GM23338 (cell line): ENCODE measurements at regions not wholly inside any gene's neighbourhood (a gene's known extent, or its start where the extent isn't known, plus 50 kb on each side); places are given as distances from the start of the nearest gene placed in this dataset.

Experiments used
- ATAC-seq: fragments of 200-7000 bp; cut with Tn5 transposase; 3 replicates; pipeline ENCODE4 v1.9.1; 2020
- DNase-seq: peaks from one replicate; pipeline ENCODE4 v3.0.0-alpha.2; 2015; ENCODE audit warnings: low spot score
- H2AFZ ChIP-seq: fragments of 200-600 bp; sonication (generic); 2 replicates; pipeline ENCODE4 v1.8.0; 2016; ENCODE audit warnings: antibody characterized with exemption, mild to moderate bottlenecking, moderate library complexity
- H3F3A ChIP-seq: fragments of 200-600 bp; sonication (generic); replicated peaks from 2 replicates; pipeline ENCODE4 v1.8.0; 2017; ENCODE audit warnings: antibody characterized with exemption, mixed run types, low read depth
- H3K27ac ChIP-seq: fragments of 200-600 bp; sonication (generic); 2 replicates; pipeline ENCODE4 v1.6.1; 2016; ENCODE audit warnings: low read depth
- H3K27me3 ChIP-seq: fragments of 200-600 bp; sonication (generic); 2 replicates; pipeline ENCODE4 v1.8.0; 2016; ENCODE audit warnings: mild to moderate bottlenecking, mixed run types, moderate library complexity; ENCODE audit not compliant: insufficient read depth
- H3K36me3 ChIP-seq: fragments of 200-600 bp; sonication (generic); 2 replicates; pipeline ENCODE4 v1.8.0; 2016; ENCODE audit warnings: mild to moderate bottlenecking; ENCODE audit not compliant: insufficient read depth
- H3K4me1 ChIP-seq: fragments of 200-600 bp; sonication (generic); 2 replicates; pipeline ENCODE4 v1.8.0; 2016; ENCODE audit warnings: mild to moderate bottlenecking, moderate library complexity; ENCODE audit not compliant: insufficient read depth
- H3K4me2 ChIP-seq: fragments of 200-600 bp; sonication (generic); 2 replicates; pipeline ENCODE4 v1.7.1; 2017; ENCODE audit warnings: mixed run types
- H3K4me3 ChIP-seq: fragments of 200-600 bp; sonication (generic); 2 replicates; pipeline ENCODE4 v1.6.1; 2016; ENCODE audit warnings: mixed run types
- H3K79me2 ChIP-seq: fragments of 200-600 bp; sonication (generic); replicated peaks from 2 replicates; pipeline ENCODE4 v1.8.0; 2017; ENCODE audit warnings: mild to moderate bottlenecking; ENCODE audit not compliant: insufficient read depth
- H3K9me2 ChIP-seq: fragments of 200-600 bp; sonication (generic); 2 replicates; pipeline ENCODE4 v1.8.0; 2017; ENCODE audit not compliant: insufficient read depth
- H4K20me1 ChIP-seq: fragments of 200-600 bp; sonication (generic); replicated peaks from 2 replicates; pipeline ENCODE4 v1.8.0; 2017; ENCODE audit warnings: mild to moderate bottlenecking; ENCODE audit not compliant: insufficient read depth
- H3K27ac Mint-ChIP-seq: 2 replicates; pipeline ENCODE4 v1.8.0; 2020; ENCODE audit warnings: inconsistent platforms, mild to moderate bottlenecking, moderate library complexity, mixed read lengths
- H3K27me3 Mint-ChIP-seq: 3 replicates; pipeline ENCODE4 v1.8.0; 2022; ENCODE audit warnings: low read depth, mild to moderate bottlenecking, moderate library complexity, mixed read lengths, inconsistent platforms; ENCODE audit not compliant: insufficient read depth, poor library complexity
- H3K36me3 Mint-ChIP-seq: 3 replicates; pipeline ENCODE4 v1.8.0; 2021; ENCODE audit warnings: low read depth, mild to moderate bottlenecking, inconsistent platforms, moderate library complexity, mixed read lengths
- H3K4me1 Mint-ChIP-seq: 3 replicates; pipeline ENCODE4 v1.8.0; 2020; ENCODE audit warnings: mild to moderate bottlenecking, inconsistent platforms, mixed read lengths
- H3K4me3 Mint-ChIP-seq: 3 replicates; pipeline ENCODE4 v1.8.0; 2021; ENCODE audit warnings: moderate library complexity, mild to moderate bottlenecking, inconsistent platforms, mixed read lengths
- H3K9me3 Mint-ChIP-seq: 3 replicates; pipeline ENCODE4 v1.8.0; 2020; ENCODE audit warnings: moderate library complexity, mild to moderate bottlenecking, inconsistent platforms, mixed read lengths
- CTCF ChIP-seq, 2 experiments: fragments of 200-600 bp in 1 of 2; sonication (generic) in 1 of 2; conservative IDR thresholded peaks; 2 replicates each; pipeline versions ENCODE4 v1.5.1 to v1.6.1; 2016 to 2017; ENCODE audit warnings: antibody characterized with exemption in 2 of 2, low read depth in 2 of 2, mild to moderate bottlenecking in 2 of 2, moderate library complexity in 1 of 2
- EZH2 ChIP-seq: fragments of 200-600 bp; sonication (generic); IDR thresholded peaks from one replicate; pipeline ENCODE4 v1.8.0; 2017; ENCODE audit warnings: antibody characterized with exemption, mild to moderate bottlenecking, low read depth; ENCODE audit not compliant: unreplicated experiment
- EZH2phosphoT487 ChIP-seq: fragments of 200-600 bp; sonication (generic); IDR thresholded peaks from one replicate; pipeline ENCODE4 v1.8.1; 2018; ENCODE audit warnings: antibody characterized with exemption; ENCODE audit not compliant: unreplicated experiment
- JUNB ChIP-seq: IDR thresholded peaks from one replicate; pipeline ENCODE4 v1.6.1; 2016; ENCODE audit warnings: antibody characterized with exemption; ENCODE audit not compliant: unreplicated experiment
- POLR2AphosphoS5 ChIP-seq: IDR thresholded peaks from 2 replicates; pipeline ENCODE4 v1.6.1; 2016; ENCODE audit warnings: antibody characterized with exemption, low read depth
- REST ChIP-seq: IDR thresholded peaks from one replicate; pipeline ENCODE4 v1.6.1; 2018; ENCODE audit warnings: antibody characterized with exemption; ENCODE audit not compliant: unreplicated experiment
- ZNF114 ChIP-seq: fragments of 250-450 bp; sonication (Bioruptor Pico); IDR thresholded peaks from 2 replicates; pipeline ENCODE4 v1.5.0; 2020; ENCODE audit warnings: mild to moderate bottlenecking, moderate library complexity
- TF ChIP-seq, protein P1 (sequence below): fragments of 250-450 bp; sonication (Bioruptor Pico); IDR thresholded peaks from 2 replicates; pipeline ENCODE4 v1.5.0; 2020; ENCODE audit warnings: mild to moderate bottlenecking, moderate library complexity

DNA sequence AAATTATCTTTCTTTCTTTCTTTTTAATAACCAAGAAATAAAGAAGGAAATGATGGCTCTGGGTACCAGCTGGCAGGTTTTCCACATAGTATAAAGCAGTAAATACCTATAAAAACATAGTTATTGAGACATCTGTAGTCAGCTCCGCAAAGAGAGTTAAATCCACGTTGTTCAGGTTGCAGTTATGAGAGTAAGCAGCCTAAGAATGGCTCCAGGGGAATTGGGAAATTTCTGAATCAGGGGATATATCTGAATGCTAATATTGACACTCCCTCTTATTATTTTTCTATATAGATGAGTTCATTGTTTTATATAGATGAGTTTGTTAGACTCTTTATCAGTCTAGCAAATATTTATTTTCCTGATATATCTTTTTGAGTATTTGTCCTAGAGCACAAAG lies 322.0 kb upstream of the LRRC4C start (continued):
- TF ChIP-seq, protein P1, sequence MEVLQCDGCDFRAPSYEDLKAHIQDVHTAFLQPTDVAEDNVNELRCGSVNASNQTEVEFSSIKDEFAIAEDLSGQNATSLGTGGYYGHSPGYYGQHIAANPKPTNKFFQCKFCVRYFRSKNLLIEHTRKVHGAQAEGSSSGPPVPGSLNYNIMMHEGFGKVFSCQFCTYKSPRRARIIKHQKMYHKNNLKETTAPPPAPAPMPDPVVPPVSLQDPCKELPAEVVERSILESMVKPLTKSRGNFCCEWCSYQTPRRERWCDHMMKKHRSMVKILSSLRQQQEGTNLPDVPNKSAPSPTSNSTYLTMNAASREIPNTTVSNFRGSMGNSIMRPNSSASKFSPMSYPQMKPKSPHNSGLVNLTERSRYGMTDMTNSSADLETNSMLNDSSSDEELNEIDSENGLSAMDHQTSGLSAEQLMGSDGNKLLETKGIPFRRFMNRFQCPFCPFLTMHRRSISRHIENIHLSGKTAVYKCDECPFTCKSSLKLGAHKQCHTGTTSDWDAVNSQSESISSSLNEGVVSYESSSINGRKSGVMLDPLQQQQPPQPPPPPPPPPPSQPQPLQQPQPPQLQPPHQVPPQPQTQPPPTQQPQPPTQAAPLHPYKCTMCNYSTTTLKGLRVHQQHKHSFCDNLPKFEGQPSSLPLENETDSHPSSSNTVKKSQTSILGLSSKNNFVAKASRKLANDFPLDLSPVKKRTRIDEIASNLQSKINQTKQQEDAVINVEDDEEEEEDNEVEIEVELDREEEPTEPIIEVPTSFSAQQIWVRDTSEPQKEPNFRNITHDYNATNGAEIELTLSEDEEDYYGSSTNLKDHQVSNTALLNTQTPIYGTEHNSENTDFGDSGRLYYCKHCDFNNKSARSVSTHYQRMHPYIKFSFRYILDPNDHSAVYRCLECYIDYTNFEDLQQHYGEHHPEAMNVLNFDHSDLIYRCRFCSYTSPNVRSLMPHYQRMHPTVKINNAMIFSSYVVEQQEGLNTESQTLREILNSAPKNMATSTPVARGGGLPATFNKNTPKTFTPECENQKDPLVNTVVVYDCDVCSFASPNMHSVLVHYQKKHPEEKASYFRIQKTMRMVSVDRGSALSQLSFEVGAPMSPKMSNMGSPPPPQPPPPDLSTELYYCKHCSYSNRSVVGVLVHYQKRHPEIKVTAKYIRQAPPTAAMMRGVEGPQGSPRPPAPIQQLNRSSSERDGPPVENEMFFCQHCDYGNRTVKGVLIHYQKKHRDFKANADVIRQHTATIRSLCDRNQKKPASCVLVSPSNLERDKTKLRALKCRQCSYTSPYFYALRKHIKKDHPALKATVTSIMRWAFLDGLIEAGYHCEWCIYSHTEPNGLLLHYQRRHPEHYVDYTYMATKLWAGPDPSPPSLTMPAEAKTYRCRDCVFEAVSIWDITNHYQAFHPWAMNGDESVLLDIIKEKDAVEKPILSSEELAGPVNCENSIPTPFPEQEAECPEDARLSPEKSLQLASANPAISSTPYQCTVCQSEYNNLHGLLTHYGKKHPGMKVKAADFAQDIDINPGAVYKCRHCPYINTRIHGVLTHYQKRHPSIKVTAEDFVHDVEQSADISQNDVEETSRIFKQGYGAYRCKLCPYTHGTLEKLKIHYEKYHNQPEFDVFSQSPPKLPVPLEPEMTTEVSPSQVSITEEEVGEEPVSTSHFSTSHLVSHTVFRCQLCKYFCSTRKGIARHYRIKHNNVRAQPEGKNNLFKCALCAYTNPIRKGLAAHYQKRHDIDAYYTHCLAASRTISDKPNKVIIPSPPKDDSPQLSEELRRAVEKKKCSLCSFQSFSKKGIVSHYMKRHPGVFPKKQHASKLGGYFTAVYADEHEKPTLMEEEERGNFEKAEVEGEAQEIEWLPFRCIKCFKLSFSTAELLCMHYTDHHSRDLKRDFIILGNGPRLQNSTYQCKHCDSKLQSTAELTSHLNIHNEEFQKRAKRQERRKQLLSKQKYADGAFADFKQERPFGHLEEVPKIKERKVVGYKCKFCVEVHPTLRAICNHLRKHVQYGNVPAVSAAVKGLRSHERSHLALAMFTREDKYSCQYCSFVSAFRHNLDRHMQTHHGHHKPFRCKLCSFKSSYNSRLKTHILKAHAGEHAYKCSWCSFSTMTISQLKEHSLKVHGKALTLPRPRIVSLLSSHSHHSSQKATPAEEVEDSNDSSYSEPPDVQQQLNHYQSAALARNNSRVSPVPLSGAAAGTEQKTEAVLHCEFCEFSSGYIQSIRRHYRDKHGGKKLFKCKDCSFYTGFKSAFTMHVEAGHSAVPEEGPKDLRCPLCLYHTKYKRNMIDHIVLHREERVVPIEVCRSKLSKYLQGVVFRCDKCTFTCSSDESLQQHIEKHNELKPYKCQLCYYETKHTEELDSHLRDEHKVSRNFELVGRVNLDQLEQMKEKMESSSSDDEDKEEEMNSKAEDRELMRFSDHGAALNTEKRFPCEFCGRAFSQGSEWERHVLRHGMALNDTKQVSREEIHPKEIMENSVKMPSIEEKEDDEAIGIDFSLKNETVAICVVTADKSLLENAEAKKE (CRISPR knock-in tag): no peak
- TF ChIP-seq ZNF114 (CRISPR knock-in tag) (no peak), JUNB (no peak), EZH2 (no peak)

- Histone ChIP-seq H2AFZ (0 out of 2 replicates have a peak overlapping the region, but pooled peaks have one; percentile 7), H3K79me2 (no peaks in the 10 kb centered on the region), H3K27ac (no peak overlapping the region), H3K4me2 (no peak overlapping the region), H3F3A (no peaks in the 10 kb centered on the region), H3K9me2 (0 out of 2 replicates have a peak, but pooled peaks cover 11% of the 10 kb centered on the region), H3K27me3 (no peaks in the 10 kb centered on the region), H3K4me1 (peaks cover 11% of the 10 kb centered on the region; the same call in 1 of the 2 replicates), H3K4me3 (no peak overlapping the region), H3K36me3 (no peaks in the 10 kb centered on the region), H4K20me1 (no peaks in the 10 kb centered on the region)
- H3K27ac Mint-ChIP-seq: no peak overlapping the region
- H3K4me1 Mint-ChIP-seq: peaks cover 3% of the 10 kb centered on the region; the same call in 1 of the 3 replicates
- H3K27me3 Mint-ChIP-seq: peaks cover 2% of the 10 kb centered on the region
- peaks cover 31% of the 10 kb centered on the region for H3K9me3 Mint-ChIP-seq
- DNase-seq (no peak), ATAC-seq (no peak)
- peaks cover 10% of the 10 kb centered on the region for H3K36me3 Mint-ChIP-seq
- H3K4me3 Mint-ChIP-seq: no peak overlapping the region
- no peak for TF ChIP-seq CTCF (conservative IDR thresholded peaks at IDR 0.05; ENCODE audit: low read depth in 2 of 2)
- TF ChIP-seq ZNF114 (CRISPR knock-in tag): no peak
- no peak for TF ChIP-seq REST
- TF ChIP-seq JUNB: no peak
- TF ChIP-seq POLR2AphosphoS5: no peak
- TF ChIP-seq EZH2phosphoT487: no peak
- TF ChIP-seq EZH2: no peak
These were observed 325.3 kb upstream of the LRRC4C start for GRCh38 chr11:41784513-41785335.
